Pons (tissue), 1 donor: ENCODE measurements at regions not wholly inside any gene's neighbourhood (a gene's known extent, or its start where the extent isn't known, plus 50 kb on each side); places are given as distances from the start of the nearest gene placed in this dataset.
A peak's percentile ranks its signal among the peaks of the same experiment; 100 is the strongest.

ENCODE experiments used
- DNase-seq: peaks from one replicate; pipeline ENCODE4 v3.0.0-alpha.2; 2016; ENCODE audit warnings: low spot score

- no peak for DNase-seq
These were observed 495.4 kb upstream of the PIK3C3 start for GRCh38 chr18:41459656-41460055.

- DNase-seq = no peak
These were observed 496.7 kb upstream of the PIK3C3 start for GRCh38 chr18:41458376-41458775.

DNA sequence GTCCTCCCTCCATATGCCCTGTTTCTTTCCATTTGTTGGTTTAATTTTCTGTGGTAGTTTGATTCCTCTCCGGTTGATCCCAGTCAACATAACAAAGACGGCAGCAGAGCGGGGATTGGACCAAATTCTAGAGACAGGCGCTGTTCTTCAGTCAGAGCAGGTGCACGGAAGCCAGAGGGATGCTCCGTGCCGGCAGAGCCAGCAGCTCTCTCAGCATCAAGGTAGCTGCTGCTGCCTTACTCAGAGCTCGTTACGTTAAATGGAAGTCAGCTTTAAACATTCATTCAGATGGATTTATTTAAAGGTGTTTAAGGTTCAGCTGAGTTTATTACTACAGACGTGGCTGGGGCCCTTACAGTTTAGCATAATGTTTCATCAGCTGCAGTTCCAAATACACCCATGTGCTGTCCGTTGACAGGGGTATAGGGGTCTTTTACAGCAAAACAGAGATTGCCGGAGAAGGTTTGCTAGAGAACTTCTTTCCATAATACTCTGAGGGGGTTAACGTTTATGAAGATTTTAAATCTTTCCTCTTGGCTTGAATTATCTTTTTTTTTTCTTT lies 497.2 kb upstream of the PIK3C3 start:
- DNase-seq = no peak

GRCh38 chr18:41456831-41457230 lies 498.2 kb upstream of the PIK3C3 start:
- DNase-seq = no peak

GRCh38 chr18:41449612-41450011 lies 505.4 kb upstream of the PIK3C3 start:
- no peak for DNase-seq

- no peak for DNase-seq
These were observed 510.1 kb upstream of the PIK3C3 start for GRCh38 chr18:41444943-41445342.

GRCh38 chr18:41436772-41437171 lies 518.3 kb upstream of the PIK3C3 start:
- DNase-seq = no peak

- no peak for DNase-seq
These were observed 536.4 kb upstream of the PIK3C3 start for GRCh38 chr18:41418598-41418997.

- no peak for DNase-seq
These were observed 539.0 kb upstream of the PIK3C3 start for GRCh38 chr18:41416044-41416443.

GRCh38 chr18:41410006-41410405 lies 545.0 kb upstream of the PIK3C3 start:
- no peak for DNase-seq

GRCh38 chr18:41406834-41407233 lies 548.2 kb upstream of the PIK3C3 start:
- DNase-seq = no peak

GRCh38 chr18:41396861-41397260 lies 558.2 kb upstream of the PIK3C3 start:
- no peak for DNase-seq

- DNase-seq = no peak
These were observed 558.8 kb upstream of the PIK3C3 start for GRCh38 chr18:41396211-41396610.

DNA sequence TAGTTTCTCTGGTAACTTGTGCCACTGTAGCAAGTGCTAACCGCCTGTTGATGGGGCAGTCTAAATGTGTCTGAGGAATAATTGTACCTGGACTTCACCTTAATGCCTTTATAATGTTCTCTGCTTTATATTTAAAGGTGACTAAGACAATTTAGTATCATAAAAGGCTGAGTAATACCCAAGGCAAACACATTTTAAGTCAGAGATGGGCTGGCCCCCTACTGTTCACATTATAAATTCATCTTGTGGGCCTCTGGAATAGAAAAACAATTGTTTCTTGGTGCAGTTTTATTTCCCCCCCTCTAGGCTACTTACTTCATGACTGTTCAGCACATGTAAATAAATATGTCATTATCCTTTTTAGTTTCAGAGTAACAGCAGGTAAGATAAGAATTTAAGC lies 559.3 kb upstream of the PIK3C3 start:
- no peak for DNase-seq

GRCh38 chr18:41391616-41392595 lies 563.1 kb upstream of the PIK3C3 start:
- DNase-seq = peak; percentile 49

DNA sequence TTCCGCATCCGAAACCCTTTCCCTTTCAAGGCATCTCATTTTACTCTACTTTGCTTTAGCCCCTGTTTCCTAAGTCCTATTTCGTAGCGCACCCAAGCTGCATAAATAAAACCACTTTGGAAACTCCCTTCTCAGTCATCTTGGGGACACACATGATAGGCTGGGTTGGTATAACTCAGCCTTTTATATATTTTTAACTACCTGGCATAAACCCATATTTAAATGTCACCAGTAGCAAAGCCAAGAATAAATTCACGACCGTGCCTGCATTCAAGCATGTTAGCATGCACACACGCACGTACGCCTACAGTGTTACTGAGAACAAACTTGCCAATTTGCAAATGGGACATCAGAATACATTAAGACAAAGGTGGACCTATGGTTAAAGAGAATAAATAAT lies 564.7 kb upstream of the PIK3C3 start:
- no peak for DNase-seq

GRCh38 chr18:41378598-41378997 lies 576.4 kb upstream of the PIK3C3 start:
- DNase-seq = peak; percentile 51

DNA sequence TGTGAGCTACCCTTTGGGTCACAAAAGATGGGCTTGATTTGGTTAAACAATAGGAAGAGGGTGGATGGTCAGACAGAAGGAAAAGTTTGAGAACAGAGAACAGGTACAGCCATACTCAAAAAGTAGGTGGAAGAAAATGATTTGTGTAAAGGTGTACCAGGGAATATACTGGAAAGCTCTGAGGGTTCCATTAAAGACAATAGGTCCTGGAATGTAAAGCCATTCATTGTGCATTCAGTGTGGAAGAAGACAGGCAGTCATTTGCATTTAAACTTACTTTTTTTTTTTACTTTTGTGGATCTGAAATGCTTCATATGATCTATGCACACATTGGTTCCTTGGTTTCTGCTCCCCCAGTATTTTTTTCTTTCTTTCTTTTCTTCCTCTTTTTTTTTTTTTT lies 581.4 kb upstream of the PIK3C3 start:
- no peak for DNase-seq

DNA sequence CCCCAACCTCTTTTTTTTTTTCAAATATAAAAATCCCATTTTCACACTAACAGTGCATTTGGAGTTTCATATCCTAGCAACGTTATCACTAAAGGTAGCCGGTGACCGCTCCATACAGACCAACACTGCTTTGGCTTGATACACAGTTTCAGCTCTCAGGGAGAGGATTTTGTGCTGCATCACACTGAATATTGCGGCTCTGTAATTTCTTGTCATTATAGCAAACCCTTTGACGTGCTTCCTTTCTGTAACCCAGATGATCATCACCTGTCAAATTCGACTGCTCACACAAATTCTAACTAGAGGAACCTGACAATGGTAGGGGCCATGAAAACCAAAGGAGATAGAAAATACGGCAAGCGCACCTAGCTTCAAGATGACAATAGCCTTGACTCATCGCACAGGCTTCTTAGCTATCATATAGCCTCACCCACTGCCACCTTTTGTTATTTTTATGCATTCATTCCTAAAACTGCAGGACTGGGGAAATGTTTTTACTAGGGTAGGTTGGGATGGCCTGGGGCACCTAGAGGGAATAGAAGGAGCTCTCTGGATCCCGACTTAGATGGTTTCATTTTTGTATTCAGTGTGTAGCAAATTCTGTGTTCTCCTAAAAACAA lies 582.9 kb upstream of the PIK3C3 start:
- no peak for DNase-seq

- DNase-seq = no peak
These were observed 583.6 kb upstream of the PIK3C3 start for GRCh38 chr18:41371156-41372045.

DNA sequence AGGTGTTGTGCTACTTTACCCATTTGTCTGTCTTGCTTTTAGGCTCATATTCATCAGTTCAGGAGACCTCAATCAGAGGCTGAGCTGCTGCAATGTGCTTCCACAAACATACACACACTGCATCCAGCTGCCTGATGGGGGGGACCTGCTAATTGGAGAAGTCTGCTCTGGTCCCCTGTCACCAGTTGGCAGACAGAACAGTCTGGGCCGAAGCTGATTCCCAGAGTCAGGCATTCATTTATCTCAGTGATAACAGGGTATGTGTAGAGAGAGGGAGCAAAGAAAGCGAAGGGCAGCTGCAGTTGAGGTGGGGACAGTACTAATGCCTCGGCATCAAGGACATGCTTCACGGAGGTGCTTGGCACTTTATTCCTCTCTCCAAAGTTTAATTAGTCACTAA lies 584.3 kb upstream of the PIK3C3 start:
- no peak for DNase-seq

DNA sequence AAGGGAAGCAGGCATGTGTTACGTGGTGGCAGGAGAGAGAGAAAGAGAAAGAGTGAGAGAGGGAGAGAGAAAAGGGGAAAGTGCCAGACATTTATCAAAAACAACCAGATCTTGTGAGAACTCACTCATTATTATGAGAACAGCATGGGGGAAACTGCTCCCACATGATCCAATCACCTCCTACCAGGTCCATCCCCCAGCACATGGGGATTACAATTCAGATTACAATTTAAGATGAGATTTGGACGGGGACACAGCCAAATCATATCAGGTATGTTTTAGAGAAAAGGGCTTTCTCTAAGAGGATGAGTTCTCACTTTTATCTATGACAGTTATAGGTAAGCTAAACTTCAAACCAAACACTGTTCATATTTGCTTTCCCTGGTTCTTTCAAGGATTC lies 597.3 kb upstream of the PIK3C3 start:
- DNase-seq = no peak
